WERI-Rb-1 (cell line): ENCODE measurements at regions not wholly inside any gene's neighbourhood (a gene's known extent, or its start where the extent isn't known, plus 50 kb on each side); places are given as distances from the start of the nearest gene placed in this dataset.

ENCODE experiments used
- DNase-seq: peaks from one replicate; pipeline ENCODE4 v3.0.0-alpha.2; 2020
- H3K27ac ChIP-seq: fragments of 250-450 bp; sonication (Bioruptor Pico); 2 replicates; pipeline ENCODE4 v1.5.1; 2020; ENCODE audit warnings: mild to moderate bottlenecking, moderate library complexity
- H3K27me3 ChIP-seq: fragments of 250-450 bp; sonication (Bioruptor Pico); 2 replicates; pipeline ENCODE4 v1.5.1; 2021; ENCODE audit warnings: mild to moderate bottlenecking, low read depth, moderate library complexity; ENCODE audit not compliant: insufficient read depth, severe bottlenecking
- H3K36me3 ChIP-seq: fragments of 250-450 bp; sonication (Bioruptor Pico); 2 replicates; pipeline ENCODE4 v1.5.1; 2020; ENCODE audit warnings: mild to moderate bottlenecking, moderate library complexity
- H3K4me3 ChIP-seq: 2 replicates; pipeline ENCODE4 v1.5.1; 2011; ENCODE audit warnings: low read depth, mild to moderate bottlenecking, control low read depth, low read length
- H3K9me3 ChIP-seq: fragments of 250-450 bp; sonication (Bioruptor Pico); 2 replicates; pipeline ENCODE4 v1.5.1; 2021; ENCODE audit warnings: mild to moderate bottlenecking, moderate library complexity; ENCODE audit not compliant: severe bottlenecking
- TF ChIP-seq, protein P1 (sequence below): IDR thresholded peaks from 2 replicates; pipeline ENCODE4 v1.5.1; 2011; ENCODE audit warnings: low read depth, mild to moderate bottlenecking, control low read depth, inconsistent platforms, low read length

DNA sequence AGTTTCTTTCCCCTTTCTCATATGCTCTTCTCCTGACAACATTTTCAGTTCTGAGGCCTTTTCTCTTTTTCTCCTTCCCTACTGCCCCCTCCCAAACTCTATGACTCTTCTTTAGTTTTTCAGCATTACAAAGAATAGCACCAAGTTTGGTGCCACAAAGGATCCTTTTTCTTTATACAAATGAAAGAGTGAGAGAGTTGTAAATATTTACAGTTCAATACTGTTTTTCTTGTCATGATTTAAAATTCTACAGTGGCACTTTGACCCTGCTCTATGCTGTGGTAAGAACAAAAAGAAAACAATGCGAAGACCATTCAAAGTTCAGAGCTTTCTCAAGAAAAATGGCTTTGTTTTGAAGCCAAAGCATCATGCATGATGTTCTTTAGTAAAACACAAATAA is 667.9 kb upstream of the SGO1 start:
- Histone ChIP-seq H3K9me3 (no peaks in the 10 kb centered on the region), H3K4me3 (no peak overlapping the region), H3K27ac (no peak overlapping the region), H3K27me3 (no peaks in the 10 kb centered on the region), H3K36me3 (no peaks in the 10 kb centered on the region)
- TF ChIP-seq, protein P1, sequence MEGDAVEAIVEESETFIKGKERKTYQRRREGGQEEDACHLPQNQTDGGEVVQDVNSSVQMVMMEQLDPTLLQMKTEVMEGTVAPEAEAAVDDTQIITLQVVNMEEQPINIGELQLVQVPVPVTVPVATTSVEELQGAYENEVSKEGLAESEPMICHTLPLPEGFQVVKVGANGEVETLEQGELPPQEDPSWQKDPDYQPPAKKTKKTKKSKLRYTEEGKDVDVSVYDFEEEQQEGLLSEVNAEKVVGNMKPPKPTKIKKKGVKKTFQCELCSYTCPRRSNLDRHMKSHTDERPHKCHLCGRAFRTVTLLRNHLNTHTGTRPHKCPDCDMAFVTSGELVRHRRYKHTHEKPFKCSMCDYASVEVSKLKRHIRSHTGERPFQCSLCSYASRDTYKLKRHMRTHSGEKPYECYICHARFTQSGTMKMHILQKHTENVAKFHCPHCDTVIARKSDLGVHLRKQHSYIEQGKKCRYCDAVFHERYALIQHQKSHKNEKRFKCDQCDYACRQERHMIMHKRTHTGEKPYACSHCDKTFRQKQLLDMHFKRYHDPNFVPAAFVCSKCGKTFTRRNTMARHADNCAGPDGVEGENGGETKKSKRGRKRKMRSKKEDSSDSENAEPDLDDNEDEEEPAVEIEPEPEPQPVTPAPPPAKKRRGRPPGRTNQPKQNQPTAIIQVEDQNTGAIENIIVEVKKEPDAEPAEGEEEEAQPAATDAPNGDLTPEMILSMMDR: no peak
- DNase-seq: no peak

DNA sequence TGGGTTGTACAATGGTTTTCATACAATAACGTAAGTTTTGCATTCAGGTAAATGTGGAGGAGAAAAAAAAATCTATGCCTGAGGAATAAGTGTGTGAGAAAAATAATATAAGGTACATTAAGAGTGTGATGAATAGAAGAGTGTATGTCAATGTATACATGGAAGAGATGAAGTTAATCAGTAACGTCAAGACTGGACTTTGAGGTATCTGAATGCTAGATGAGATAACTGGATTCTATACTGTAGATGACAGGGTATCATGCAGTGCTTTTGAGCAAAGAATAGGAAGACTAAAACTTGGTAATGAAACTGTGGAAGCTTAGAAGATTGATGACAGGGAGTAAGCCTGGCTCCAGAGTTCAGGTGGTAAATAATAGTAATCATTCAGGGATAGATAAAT is 666.7 kb upstream of the SGO1 start:
- no peaks in the 10 kb centered on the region for H3K36me3 ChIP-seq
- DNase-seq: no peak
- TF ChIP-seq, protein P1: no peak

DNA sequence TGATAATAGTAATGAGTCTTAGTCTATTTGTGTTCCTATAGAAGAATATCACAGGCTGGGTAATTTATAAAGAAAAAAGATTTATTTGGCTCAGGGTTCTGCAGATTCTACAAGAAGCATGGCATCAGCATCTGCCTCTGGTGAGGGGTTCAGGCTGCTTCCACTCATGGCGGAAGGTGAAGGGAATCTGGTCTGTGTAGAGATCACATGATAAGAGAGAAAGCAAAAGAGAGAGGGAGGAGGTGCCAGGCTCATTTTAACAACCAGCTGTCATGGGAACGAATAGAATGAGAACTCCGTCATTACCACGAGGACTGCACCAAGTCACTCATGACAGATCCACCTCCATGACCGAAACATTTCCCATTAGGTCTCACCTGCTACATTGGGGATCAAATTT is 664.0 kb upstream of the SGO1 start:
- no peak for DNase-seq
- H3K9me3 ChIP-seq: no peaks in the 10 kb centered on the region

More for the DNA sequence above, 666.7 kb upstream of the SGO1 start:
- H3K27ac ChIP-seq: no peak overlapping the region
- H3K27me3 ChIP-seq: no peaks in the 10 kb centered on the region
- H3K4me3 ChIP-seq: no peak overlapping the region
- no peaks in the 10 kb centered on the region for H3K9me3 ChIP-seq

DNA sequence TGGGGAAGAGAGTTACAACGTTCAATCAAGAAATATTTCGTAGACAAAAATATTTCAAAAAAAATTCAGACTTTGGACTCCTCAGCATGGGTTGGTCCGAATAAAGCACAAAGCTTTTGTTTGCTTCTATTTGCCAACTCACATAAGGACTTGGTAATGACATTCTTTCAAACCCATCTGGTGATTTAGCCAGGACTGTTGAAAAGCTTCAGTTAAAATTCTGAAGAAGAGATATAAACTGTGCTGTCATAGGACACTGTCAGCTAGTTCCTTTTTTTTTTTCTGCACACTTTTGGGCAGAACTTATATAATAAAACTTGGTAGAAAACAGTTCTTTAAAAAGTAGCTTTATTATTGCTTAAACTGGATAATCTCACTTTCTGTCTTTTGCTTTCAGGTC is 660.8 kb upstream of the SGO1 start:
- H3K27ac ChIP-seq: no peak overlapping the region
- no peak for DNase-seq
- H3K9me3 ChIP-seq: no peaks in the 10 kb centered on the region
- no peaks in the 10 kb centered on the region for H3K36me3 ChIP-seq
- H3K27me3 ChIP-seq: no peaks in the 10 kb centered on the region
- H3K4me3 ChIP-seq: no peak overlapping the region
- TF ChIP-seq, protein P1: no peak

More for the DNA sequence above, 664.0 kb upstream of the SGO1 start:
- Histone ChIP-seq H3K27me3 (no peaks in the 10 kb centered on the region), H3K36me3 (no peaks in the 10 kb centered on the region), H3K27ac (no peak overlapping the region), H3K4me3 (no peak overlapping the region)
- TF ChIP-seq, protein P1: no peak

DNA sequence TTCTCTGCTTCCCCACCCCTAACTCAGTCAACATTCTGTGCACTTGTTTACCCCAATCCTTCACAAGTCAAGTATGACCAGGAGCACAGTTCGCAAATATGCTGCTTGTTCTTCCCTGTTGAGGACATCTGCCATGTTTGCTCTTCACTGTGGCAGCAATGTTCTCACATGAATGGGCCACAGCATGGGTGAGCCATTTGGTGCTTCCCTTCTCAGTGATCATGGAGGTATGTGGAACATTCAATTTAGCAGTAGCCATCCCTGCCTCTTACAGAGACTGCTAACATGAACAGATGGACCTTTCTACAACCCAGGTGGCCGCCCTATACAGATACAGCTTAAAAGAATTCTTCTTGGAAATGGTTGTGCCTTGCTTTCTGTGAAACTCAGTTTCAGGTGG is 660.1 kb upstream of the SGO1 start:
- no peak for DNase-seq
- TF ChIP-seq, protein P1: no peak
- no peak overlapping the region for H3K27ac ChIP-seq
- H3K4me3 ChIP-seq: no peak overlapping the region
- H3K9me3 ChIP-seq: no peaks in the 10 kb centered on the region
- H3K36me3 ChIP-seq: no peaks in the 10 kb centered on the region
- no peaks in the 10 kb centered on the region for H3K27me3 ChIP-seq

DNA sequence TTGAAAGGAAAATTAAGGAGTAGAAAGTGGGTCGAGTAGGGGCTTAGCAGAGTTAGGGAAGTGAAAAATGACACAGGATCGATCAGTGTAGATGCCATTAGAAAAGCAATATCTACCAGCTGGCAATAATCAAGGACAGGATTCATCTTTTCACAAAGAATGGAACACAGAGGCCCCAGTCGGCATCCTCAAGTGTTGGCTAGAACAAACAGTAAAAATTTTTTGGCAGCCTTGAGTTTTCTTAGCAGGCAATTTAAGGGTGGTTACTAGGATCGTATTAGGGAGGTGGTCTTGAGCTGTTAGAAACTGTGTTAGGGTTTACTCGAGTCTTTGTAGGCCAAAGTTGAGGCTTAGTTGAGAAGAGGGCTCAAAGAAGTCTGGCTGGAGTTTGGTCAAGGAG is 658.8 kb upstream of the SGO1 start:
- H3K27me3 ChIP-seq: no peaks in the 10 kb centered on the region
- TF ChIP-seq, protein P1: no peak
- H3K9me3 ChIP-seq: no peaks in the 10 kb centered on the region
- no peak overlapping the region for H3K4me3 ChIP-seq
- DNase-seq: no peak
- no peak overlapping the region for H3K27ac ChIP-seq
- H3K36me3 ChIP-seq: no peaks in the 10 kb centered on the region
